Erythroblast (primary cell): ENCODE measurements at regions not wholly inside any gene's neighbourhood (a gene's known extent, or its start where the extent isn't known, plus 50 kb on each side); places are given as distances from the start of the nearest gene placed in this dataset.

Experiments
- GATA1 ChIP-seq: IDR thresholded peaks from 2 replicates; pipeline ENCODE4 v1.6.1; 2011; ENCODE audit warnings: low read depth, mild to moderate bottlenecking, control low read depth, low read length, moderate library complexity
- POLR2A ChIP-seq: IDR thresholded peaks from 2 replicates; pipeline ENCODE4 v1.6.1; 2011; ENCODE audit warnings: mild to moderate bottlenecking, low read length

DNA sequence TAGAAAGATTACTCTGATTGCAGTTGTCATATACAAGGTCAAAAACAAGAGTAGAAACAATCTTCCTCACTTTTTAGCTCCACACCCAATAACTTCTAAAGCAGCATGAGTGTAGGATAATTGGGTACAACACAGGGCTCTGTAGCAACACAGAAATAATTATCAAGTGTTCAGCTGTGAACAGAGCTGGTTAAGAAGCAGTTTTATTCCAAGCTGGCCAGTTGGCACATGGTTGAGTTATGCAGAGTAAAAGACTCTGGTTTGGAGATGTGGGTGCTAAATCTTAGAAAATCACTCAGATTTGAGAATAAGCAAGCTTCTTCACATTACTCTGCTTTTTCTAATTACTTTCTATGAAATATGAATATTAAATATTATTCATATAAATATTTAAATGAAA, 118.5 kb downstream of the KIF2B start:
- TF ChIP-seq POLR2A (no peak), GATA1 (no peak)
